GM21381 (cell line): ENCODE measurements at regions not wholly inside any gene's neighbourhood (a gene's known extent, or its start where the extent isn't known, plus 50 kb on each side); places are given as distances from the start of the nearest gene placed in this dataset.
"Not testable (repeated sequence)": the region's sequence is repeated elsewhere in the genome, so short reads cannot be mapped to it uniquely, and the experiment has no call there.

Experiments used
- ATAC-seq: cut with Tn5 transposase; IDR thresholded peaks from one replicate; pipeline ENCODE4 v1.9.1; 2021; ENCODE audit warnings: mild to moderate bottlenecking, moderate library complexity; ENCODE audit not compliant: unreplicated experiment

DNA sequence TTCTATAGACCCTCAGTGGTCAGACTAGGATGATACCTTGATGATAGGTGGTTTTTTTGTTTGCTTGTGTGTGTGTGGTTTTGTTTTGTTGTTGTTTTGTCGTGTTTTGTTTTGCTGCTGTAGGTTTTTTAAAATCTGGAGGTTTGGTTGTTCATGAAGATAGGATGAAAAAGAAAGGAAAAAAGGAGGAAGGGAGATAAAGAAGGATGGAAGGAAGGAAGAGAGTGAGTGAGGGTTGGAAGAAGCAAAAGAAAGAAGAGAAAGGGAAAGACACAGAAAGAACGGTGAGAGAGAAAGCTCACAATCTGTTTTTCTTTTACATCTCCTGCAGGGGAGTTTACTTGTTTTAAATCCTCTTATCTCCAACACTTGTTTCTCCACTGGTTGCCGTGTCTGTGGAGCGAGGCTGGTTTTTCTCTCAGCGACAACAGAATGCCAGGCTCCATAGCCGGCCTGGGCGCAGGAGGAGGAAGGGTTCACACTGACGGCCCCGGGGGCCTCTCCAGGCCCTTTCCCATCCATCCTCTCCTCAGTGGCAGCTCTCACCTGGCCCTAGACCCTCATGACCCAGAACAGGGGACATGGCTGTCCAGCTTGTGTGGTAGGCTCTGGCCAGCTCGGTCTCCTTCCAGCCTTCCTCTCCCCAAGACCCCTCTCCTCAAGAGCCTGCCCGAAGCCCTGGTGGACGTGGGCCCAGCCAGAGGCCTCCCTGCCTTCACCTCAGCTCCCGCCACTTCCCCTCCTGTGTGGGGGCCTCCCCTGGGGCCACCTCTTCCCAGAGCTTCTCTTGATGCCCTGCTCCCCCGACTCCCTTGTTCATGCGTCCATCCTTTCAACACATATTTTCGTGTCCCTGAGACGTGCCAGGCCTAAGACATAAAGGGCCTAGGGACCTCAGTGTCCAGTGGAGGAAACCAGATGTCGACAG, 168.4 kb downstream of the VEGFA start:
- ATAC-seq, result no peak

DNA sequence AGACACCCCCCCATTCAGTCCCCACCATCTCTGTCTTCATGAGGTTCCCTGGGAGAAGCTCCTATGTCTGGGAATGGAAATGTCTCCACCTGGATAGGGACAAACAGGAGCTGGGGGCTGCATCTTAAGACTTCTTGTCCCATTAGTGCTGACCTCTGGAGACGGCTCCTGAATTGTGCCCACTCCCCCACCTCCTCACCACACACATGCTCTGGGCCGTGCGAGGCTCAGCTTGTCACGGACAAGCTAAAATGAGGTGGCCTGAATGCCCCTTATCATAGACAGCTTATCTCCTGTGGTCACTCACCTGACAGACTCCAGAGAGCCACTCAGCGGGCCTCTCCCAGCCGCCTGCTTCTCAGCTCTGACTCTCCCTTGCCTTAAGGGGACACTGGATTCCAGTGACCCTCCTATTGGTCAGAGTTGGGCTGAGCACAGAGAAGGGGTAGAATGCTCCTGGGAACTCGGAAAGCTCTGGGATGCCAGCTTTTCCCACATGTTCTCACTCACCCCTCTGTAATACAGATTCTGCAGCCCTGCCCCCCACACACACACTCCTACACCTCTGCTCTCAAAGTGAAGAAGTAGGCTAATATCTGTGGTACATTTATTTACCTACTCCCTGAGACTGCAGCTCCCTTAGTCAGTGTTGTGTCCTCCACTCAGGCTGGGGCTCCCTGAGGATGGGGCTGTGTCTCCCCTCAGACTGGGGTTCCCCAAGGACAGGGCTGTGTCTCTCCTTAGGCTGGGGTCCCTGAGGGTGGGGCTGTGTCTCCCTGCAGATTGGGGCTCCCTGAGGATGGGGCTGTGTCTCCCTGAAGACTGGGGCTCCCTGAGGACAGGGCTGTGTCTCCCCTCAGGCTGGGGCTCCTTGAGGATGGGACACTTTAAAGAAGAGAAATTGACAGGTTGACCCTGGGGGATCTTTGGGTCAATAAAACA, 167.5 kb downstream of the VEGFA start:
- ATAC-seq, result no peak

DNA sequence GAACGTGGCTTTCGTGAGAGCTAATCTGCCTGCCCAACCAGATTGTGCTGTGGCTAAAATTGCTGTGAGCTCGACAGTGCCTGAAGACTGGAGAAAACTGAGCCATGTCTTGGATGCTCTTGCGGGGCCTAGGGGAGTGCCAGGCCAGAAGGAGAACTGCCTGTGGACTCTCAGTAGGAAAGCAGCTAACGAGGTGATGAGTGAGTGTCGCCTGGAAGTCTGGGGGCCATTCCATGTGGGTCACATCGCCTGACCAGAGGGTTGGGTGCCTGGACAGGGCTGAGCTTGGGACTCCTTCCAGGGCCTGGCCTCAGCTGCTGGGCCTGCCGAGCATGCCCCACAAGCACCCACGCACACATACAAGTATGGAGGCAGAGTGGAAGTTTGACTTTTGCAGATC, 166.5 kb downstream of the VEGFA start:
- ATAC-seq, result no peak

GRCh38 chr6:43935921-43936439, 166.0 kb downstream of the VEGFA start:
- ATAC-seq, result no peak

DNA sequence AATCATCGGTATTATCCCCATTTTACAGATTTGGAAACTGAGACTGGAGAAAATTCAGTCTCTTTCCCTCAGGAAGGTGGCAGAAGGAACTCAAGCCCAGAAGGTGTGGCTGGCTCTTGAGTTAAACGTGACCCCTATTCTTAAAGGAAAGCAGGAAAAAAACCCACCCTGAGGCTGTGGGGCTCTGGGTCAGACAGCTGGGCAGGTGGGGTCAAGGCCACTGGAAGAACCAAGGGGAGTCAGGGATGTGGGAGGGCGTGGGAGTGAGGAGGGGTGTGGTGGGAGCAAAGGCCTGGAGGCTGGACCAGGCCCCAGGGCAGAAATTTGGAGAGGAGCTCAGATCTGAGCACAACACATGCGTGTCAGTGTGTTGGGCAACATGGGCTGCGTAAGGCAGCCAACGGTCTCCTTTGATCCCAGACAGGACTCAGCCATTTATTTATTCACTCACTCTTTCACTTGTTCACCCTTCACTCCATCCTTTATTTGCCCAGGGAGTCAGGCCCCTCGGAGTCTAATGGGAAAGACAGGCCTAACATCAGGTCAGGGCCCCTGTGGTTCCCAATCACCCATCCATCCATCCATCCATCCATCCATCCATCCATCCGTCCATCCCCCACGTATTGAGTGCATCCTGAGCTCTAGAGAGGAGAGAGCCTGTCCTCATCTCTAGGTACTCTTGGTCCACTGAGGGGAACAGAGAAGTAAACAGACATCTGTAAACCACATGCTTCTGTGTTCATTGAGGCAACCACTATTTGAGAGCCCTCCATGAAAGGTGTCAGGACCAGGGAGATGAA, 165.0 kb downstream of the VEGFA start:
- ATAC-seq, result no peak

DNA sequence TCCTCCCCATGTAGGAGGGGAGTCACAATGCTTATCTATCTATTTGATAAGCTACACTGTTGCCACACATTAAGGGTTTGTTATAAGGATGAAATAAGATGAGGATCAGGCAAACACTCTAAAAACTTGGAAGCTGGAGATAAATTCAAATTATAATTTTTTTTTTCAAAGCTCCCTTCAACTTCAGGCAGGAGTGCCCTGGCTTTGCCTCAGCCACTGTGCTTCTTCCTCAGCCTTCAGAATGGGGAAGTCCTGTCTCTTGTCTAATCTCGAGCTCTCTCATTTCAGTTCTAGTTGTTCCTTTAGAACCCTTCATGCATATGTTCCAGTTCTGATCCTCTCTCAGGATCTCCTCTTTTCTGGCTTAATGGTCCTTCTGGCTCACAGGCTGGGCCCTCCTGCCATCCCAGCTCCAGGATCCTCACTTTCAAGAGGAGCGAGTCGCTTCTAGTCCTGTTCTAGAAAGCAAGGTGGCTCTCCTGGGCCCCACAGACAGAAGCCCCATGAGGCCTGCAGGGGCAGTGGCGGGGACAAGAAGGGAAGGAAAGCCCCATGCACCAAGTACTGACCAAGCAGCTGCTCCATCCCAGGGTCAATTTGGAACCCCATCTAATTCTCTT, 164.3 kb downstream of the VEGFA start:
- ATAC-seq, result no peak

DNA sequence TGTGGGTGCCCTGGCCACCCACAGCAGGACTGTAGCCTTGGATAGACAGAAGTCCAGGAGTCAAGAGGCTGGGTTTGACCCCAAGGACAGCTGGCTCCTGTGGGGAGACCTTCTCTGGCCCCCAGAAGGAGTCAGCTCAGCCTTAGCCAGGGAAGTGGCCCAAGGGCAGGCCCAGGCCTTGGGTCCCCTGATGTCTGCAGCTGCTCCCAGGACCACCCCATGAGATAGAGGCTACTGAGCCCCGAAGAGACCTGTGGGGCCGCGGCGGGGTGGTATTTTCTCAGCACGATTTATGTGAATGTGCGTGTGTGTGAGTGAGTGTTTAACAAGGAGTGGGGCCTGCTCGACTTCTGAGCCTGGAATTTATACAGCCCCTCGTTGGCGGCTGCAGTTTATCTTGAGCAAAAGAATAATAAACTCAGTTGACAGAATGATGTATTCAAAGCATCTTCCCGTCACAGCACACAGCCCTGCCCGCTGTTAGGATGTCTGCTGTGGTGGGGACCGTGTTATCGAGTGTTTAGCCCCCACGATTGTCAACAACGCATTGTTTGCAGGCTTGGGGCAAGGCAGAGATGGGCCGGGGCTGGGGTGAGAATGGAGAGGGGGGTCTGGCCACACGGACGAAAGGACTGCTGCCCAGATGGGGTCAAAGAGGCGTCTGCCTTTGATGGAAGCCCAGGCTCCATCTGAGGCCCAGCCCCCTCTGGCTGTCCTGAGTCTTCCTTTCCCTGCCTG, 163.3 kb downstream of the VEGFA start:
- no peak for ATAC-seq

DNA sequence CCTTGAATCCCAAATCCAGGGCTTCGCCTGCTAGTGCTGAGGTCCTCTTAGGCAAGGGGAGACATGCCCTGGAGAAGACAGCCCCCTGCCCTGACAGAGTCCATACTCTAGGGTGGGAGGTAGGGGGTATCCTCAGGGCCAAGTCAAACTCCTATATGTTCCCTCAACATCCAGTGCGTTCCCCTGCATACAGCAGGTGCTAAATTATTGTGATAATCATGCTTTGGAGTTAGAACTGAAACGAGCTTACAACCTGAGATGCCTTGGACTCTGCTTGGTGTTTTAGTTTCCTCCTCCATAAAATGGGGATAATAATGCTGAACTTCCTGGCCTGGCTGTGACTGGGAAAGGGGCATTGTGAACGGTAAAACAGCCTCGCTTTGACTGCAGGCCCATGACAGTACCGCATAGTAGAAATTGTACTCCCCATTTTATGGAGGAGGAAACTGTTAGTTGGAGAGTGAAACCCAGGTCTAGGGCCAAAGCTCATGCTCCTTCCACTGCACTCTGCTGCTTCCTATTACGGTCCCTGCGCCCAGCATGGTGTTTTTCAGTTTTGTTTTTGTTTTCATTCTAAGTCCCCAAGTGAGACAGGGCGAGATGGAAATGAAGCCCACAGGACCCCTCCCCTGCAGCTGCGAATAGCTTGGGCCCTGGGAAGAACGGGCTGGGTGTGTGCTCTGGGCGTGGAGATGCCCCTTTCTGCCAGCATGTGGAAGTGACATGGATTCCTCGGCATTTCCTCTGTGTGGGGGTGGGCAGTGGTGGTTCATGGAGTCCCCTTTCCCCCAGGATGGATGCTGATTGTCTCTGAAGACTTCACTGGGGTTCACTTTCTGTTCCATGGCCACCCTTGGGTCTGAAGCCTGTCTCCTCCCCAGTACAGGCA, 162.5 kb downstream of the VEGFA start:
- no peak for ATAC-seq

GRCh38 chr6:43931201-43931600, 161.2 kb downstream of the VEGFA start:
- no peak for ATAC-seq

DNA sequence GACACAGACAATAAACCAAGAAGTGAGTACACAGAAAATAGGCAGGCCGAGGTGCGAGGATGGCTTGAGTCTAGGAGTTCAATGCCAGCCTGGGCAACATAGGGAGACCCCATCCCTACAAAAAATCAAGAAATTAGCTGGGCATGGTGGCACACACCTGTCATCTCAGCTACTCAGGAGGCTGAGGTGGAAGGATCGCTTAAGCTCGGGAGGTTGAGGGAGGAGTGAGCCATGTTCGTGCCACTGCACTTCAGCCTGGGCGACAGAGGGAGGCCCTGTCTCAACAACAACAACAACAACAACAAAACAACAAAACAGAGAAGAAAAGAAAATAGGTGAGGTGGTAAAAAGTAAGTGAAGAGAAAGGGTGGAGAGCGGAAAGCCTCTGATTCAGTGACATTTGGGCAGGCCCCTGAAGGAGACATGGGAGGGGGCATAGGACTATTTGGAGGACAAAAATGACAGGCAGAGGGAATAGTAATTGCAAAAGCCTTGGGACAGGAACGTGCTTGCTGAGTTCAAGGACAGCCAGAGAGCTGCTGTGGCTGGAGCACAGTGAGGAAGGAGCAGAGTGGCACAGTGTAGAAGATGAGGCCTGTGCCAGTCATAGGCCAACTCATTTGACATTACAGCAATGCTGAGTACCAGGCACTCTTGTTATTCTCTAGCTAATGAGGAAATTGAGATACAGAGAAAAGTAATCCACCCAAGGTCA, 160.6 kb downstream of the VEGFA start:
- no peak for ATAC-seq

DNA sequence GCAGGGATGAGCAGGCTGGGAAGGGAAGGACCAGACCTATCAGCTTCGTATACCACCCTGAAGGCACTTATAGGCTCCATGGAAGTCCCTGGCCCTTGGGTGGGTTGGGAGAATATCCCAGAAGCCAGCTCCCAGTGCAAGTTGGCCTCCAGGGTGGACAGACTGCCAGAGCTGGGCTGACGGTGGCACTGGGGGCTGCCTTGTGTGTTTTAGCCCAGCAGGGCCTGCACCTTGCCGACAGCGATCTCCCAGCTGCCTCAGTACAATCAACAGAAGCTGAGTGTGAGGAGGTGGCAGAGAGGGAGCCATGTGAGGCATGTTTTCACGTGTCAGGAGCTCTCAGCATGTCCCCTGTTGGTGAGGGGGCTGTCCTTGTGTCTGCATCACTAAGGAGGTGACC, 159.5 kb downstream of the VEGFA start:
- no peak for ATAC-seq

DNA sequence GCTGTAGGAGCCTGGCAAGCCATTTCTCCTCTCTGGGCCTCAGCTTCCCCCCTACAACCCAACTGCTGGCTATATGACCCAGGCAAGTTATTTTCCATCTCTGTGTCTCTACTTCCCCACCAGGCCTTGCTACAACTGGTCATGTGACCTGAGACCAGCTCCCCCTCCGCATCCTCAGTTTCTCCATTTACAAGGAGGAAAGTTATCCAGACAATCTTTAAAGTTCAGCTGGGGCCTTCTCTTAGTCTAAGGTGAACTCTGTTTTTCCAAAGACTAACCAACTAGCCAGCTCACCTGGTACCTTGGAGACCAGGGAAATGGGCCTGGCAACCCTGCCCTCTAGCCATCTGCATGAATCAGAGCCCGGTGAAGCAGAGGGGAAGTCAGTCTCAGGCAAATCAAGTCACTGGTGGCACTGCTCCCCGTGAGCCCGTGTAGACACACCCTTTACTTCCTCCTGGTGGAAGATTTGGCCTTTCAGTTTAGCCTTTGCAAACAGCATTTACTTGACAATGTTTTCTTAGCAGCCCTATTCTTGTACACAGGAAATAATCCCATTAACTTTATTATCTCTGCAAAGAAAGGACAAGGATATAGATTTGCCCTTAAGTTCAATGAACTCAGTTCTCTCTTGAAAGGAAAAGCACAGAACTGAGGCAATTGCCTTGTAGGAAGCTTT, 157.7 kb downstream of the VEGFA start:
- ATAC-seq, result no peak

- no peak for ATAC-seq
Measured at GRCh38 chr6:43926634-43927531, 156.9 kb downstream of the VEGFA start.

DNA sequence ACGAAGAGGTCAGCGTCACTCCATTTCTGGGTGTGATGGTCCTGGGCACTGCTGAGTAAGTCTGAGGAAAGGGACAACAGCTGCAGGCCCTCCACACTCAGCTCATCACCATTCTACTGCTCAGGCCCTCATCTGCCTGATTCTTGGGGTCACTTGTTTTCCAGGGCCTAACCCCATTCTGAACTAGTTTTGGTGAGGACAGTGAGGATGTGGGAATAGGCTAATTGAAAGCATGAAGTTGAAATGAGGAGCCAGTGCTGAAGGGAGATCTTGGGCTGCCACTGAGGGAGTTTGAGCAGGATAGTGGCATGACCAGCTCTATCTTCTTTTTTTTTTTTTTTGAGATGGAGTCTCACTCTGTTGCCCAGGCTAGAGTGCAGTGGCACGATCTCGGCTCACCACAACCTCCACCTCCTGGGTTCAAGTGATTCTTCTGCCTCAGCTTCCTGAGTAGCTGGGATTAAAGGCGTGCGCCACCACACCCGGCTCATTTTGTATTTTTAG, 155.7 kb downstream of the VEGFA start:
- ATAC-seq, result not testable (repeated sequence)

- ATAC-seq, result no peak
Measured at GRCh38 chr6:43924222-43924702, 154.3 kb downstream of the VEGFA start.
